ENCODE measurements at regions not wholly inside any gene's neighbourhood (a gene's known extent, or its start where the extent isn't known, plus 50 kb on each side); places are given as distances from the start of the nearest gene placed in this dataset.

- Histone ChIP-seq H3K36me3 (ENCODE audit: control insufficient read depth in 2 of 2, extremely low read depth in 1 of 2, insufficient read depth in 2 of 2, low read length in 2 of 2) (no peaks in the 10 kb centered on the region), H4K20me1 (replicated peaks; ENCODE audit: control insufficient read depth, extremely low read depth, insufficient read depth, low read length) (no peaks in the 10 kb centered on the region), H3K9me3 (replicated peaks; ENCODE audit: control insufficient read depth, insufficient read depth, low read length) (no peaks in the 10 kb centered on the region), H2AFZ (ENCODE audit: low read depth, low read length) (no peak overlapping the region), H3K27ac (ENCODE audit: insufficient read depth, low read depth, low read length) (no peak overlapping the region), H3K4me1 (ENCODE audit: control insufficient read depth, extremely low read depth, insufficient read depth, low read length) (no peaks in the 10 kb centered on the region), H3K4me3 (replicated peaks in 1 of 3; ENCODE audit: insufficient read depth in 1 of 3, low read depth in 1 of 3, low read length in 3 of 3) (no peak overlapping the region), H3K9ac (replicated peaks; ENCODE audit: extremely low read depth, insufficient read depth, low read length) (no peak overlapping the region), H3K27me3 (ENCODE audit: control insufficient read depth in 2 of 2, insufficient read depth in 2 of 2, low read length in 2 of 2) (no peaks in the 10 kb centered on the region), H3K79me2 (ENCODE audit: control insufficient read depth, insufficient read depth, low read length) (no peaks in the 10 kb centered on the region), H3K9me1 (replicated peaks; ENCODE audit: control insufficient read depth, extremely low read depth, insufficient read depth, low read length) (no peaks in the 10 kb centered on the region), H3K4me2 (ENCODE audit: insufficient read depth, low read length) (no peak overlapping the region)
- ChIA-PET CTCF (no interaction called here), POLR2A (no interaction called here)
- no TSS peak for BruUV-seq (replicated peaks)
- intact Hi-C loops (cut with micrococcal nuclease), result no loop called here
- dilution Hi-C loops (cut with MboI; ENCODE audit: extremely low pct_ligation_motif_present, low sequenced_read_pairs), result no loop called here
- TF ChIP-seq JUN (IDR thresholded peaks at IDR 0.05; ENCODE audit: borderline replicate concordance, insufficient read depth, insufficient read length, low read depth), result no peak
- TF ChIP-seq CTCF (IDR thresholded peaks at IDR 0.05; ENCODE audit: extremely low read depth in 1 of 2, insufficient read depth in 1 of 2, low read depth in 1 of 2, low read length in 2 of 2), result no peak
- no peak for TF ChIP-seq MYC (IDR thresholded peaks at IDR 0.05; ENCODE audit: low read depth, low read length)
- TF ChIP-seq GATA2 (IDR thresholded peaks at IDR 0.05; ENCODE audit: insufficient read depth, insufficient read length, low read depth, low read length), result no peak
- no peak for TF ChIP-seq MAX (IDR thresholded peaks at IDR 0.05; ENCODE audit: insufficient read depth, insufficient read length)
- TF ChIP-seq FOS (IDR thresholded peaks at IDR 0.05; ENCODE audit: borderline replicate concordance, insufficient read depth, low read length), result no peak
- TF ChIP-seq POLR2AphosphoS5 (IDR thresholded peaks at IDR 0.05; ENCODE audit: insufficient read depth, low read depth, low read length), result no peak
- TF ChIP-seq POLR2A (IDR thresholded peaks at IDR 0.05; ENCODE audit: low read depth, low read length), result no peak
- no peak for TF ChIP-seq EZH2 (IDR thresholded peaks at IDR 0.05; ENCODE audit: borderline replicate concordance, low read depth, low read length, severe bottlenecking)
- DNase-seq (ENCODE audit: low read depth, low spot score), result no peak
- FAIRE-seq, result peak; percentile 8
Observed at GRCh38 chr6:4439159-4439558, 303.8 kb upstream of the ECI2 start.
